SK-N-SH (cell line): ENCODE measurements at regions not wholly inside any gene's neighbourhood (a gene's known extent, or its start where the extent isn't known, plus 50 kb on each side); places are given as distances from the start of the nearest gene placed in this dataset.

Experiments used
- EP300 ChIP-seq, 2 experiments: IDR thresholded peaks; 2 replicates each; pipeline versions ENCODE4 v1.4.0 to v1.6.1; 2012; ENCODE audit warnings: borderline replicate concordance in 1 of 2, low read depth in 1 of 2, low read length in 1 of 2
- GABPA ChIP-seq: IDR thresholded peaks from 2 replicates; pipeline ENCODE4 v1.4.0; 2012; ENCODE audit warnings: low read depth, mild to moderate bottlenecking
- GATA2 ChIP-seq: sonication (generic); formaldehyde crosslinking; IDR thresholded peaks from 2 replicates; pipeline ENCODE4 v1.5.0; 2020; ENCODE audit warnings: mild to moderate bottlenecking, missing genetic modification reagents
- JUND ChIP-seq: IDR thresholded peaks from 2 replicates; pipeline ENCODE4 v1.4.0; 2012
- NRF1 ChIP-seq: IDR thresholded peaks from 2 replicates; pipeline ENCODE4 v1.6.1; 2012; ENCODE audit warnings: low read depth, mild to moderate bottlenecking, low read length
- RCOR1 ChIP-seq: fragments of 150-350 bp; IDR thresholded peaks from 2 replicates; pipeline ENCODE4 v1.6.1; 2017; ENCODE audit warnings: antibody characterized with exemption, low read length
- TF ChIP-seq, protein P1 (sequence below): fragments of 200-600 bp; sonication (generic); IDR thresholded peaks from 2 replicates; pipeline ENCODE4 v1.6.1; 2017; ENCODE audit warnings: antibody characterized with exemption, mild to moderate bottlenecking, moderate library complexity
- TF ChIP-seq, protein P2 (sequence below): IDR thresholded peaks from 2 replicates; pipeline ENCODE4 v1.6.1; 2012; ENCODE audit warnings: mild to moderate bottlenecking, low read depth, low read length, moderate library complexity
- TF ChIP-seq, protein P3 (sequence below): fragments of 150-350 bp; IDR thresholded peaks from 2 replicates; pipeline ENCODE4 v1.6.1; 2017; ENCODE audit warnings: antibody characterized with exemption, low read length, low read depth, borderline replicate concordance
- TF ChIP-seq, protein P4 (sequence below): IDR thresholded peaks from 2 replicates; pipeline ENCODE4 v1.4.0; 2012; ENCODE audit warnings: low read depth, borderline replicate concordance
- TF ChIP-seq, protein P5 (sequence below): fragments of 150-350 bp; IDR thresholded peaks from 2 replicates; pipeline ENCODE4 v1.6.1; 2016; ENCODE audit warnings: mild to moderate bottlenecking, low read depth, low read length

DNA sequence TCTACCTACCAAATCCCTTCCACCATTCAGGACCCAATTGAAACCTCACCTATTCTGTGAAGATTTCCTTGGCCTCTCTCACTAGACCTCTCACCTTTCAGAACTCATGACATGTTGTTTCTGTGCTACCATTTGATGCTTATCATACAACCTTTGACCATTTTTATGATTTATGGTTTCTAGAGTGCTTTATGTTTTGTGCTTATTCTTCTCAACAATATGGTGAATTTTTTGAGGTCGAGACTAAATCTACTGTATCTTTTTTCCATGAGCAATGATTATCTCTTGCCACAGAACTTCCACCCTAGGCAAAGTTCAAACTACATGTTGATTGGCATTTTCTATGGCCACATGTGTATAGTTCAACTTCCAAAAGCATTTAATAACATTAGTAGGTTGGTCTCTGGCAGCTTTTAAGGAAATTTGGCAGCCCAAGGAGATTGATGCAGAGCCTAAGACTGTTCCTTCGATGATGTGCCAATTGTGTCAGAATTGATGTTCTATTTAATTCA, 84.9 kb downstream of the OLIG3 start:
- no peak for TF ChIP-seq GATA2 (CRISPR knock-in tag)
- no peak for TF ChIP-seq RCOR1
- TF ChIP-seq, protein P1, sequence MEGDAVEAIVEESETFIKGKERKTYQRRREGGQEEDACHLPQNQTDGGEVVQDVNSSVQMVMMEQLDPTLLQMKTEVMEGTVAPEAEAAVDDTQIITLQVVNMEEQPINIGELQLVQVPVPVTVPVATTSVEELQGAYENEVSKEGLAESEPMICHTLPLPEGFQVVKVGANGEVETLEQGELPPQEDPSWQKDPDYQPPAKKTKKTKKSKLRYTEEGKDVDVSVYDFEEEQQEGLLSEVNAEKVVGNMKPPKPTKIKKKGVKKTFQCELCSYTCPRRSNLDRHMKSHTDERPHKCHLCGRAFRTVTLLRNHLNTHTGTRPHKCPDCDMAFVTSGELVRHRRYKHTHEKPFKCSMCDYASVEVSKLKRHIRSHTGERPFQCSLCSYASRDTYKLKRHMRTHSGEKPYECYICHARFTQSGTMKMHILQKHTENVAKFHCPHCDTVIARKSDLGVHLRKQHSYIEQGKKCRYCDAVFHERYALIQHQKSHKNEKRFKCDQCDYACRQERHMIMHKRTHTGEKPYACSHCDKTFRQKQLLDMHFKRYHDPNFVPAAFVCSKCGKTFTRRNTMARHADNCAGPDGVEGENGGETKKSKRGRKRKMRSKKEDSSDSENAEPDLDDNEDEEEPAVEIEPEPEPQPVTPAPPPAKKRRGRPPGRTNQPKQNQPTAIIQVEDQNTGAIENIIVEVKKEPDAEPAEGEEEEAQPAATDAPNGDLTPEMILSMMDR: no peak
- TF ChIP-seq, protein P2, sequence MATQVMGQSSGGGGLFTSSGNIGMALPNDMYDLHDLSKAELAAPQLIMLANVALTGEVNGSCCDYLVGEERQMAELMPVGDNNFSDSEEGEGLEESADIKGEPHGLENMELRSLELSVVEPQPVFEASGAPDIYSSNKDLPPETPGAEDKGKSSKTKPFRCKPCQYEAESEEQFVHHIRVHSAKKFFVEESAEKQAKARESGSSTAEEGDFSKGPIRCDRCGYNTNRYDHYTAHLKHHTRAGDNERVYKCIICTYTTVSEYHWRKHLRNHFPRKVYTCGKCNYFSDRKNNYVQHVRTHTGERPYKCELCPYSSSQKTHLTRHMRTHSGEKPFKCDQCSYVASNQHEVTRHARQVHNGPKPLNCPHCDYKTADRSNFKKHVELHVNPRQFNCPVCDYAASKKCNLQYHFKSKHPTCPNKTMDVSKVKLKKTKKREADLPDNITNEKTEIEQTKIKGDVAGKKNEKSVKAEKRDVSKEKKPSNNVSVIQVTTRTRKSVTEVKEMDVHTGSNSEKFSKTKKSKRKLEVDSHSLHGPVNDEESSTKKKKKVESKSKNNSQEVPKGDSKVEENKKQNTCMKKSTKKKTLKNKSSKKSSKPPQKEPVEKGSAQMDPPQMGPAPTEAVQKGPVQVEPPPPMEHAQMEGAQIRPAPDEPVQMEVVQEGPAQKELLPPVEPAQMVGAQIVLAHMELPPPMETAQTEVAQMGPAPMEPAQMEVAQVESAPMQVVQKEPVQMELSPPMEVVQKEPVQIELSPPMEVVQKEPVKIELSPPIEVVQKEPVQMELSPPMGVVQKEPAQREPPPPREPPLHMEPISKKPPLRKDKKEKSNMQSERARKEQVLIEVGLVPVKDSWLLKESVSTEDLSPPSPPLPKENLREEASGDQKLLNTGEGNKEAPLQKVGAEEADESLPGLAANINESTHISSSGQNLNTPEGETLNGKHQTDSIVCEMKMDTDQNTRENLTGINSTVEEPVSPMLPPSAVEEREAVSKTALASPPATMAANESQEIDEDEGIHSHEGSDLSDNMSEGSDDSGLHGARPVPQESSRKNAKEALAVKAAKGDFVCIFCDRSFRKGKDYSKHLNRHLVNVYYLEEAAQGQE: no peak
- TF ChIP-seq, protein P3, sequence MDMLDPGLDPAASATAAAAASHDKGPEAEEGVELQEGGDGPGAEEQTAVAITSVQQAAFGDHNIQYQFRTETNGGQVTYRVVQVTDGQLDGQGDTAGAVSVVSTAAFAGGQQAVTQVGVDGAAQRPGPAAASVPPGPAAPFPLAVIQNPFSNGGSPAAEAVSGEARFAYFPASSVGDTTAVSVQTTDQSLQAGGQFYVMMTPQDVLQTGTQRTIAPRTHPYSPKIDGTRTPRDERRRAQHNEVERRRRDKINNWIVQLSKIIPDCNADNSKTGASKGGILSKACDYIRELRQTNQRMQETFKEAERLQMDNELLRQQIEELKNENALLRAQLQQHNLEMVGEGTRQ: no peak
- TF ChIP-seq, protein P4, sequence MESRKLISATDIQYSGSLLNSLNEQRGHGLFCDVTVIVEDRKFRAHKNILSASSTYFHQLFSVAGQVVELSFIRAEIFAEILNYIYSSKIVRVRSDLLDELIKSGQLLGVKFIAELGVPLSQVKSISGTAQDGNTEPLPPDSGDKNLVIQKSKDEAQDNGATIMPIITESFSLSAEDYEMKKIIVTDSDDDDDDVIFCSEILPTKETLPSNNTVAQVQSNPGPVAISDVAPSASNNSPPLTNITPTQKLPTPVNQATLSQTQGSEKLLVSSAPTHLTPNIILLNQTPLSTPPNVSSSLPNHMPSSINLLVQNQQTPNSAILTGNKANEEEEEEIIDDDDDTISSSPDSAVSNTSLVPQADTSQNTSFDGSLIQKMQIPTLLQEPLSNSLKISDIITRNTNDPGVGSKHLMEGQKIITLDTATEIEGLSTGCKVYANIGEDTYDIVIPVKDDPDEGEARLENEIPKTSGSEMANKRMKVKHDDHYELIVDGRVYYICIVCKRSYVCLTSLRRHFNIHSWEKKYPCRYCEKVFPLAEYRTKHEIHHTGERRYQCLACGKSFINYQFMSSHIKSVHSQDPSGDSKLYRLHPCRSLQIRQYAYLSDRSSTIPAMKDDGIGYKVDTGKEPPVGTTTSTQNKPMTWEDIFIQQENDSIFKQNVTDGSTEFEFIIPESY: no peak
- no peak for TF ChIP-seq JUND
- no peak for TF ChIP-seq GABPA
- TF ChIP-seq NRF1: no peak
- TF ChIP-seq, protein P5, sequence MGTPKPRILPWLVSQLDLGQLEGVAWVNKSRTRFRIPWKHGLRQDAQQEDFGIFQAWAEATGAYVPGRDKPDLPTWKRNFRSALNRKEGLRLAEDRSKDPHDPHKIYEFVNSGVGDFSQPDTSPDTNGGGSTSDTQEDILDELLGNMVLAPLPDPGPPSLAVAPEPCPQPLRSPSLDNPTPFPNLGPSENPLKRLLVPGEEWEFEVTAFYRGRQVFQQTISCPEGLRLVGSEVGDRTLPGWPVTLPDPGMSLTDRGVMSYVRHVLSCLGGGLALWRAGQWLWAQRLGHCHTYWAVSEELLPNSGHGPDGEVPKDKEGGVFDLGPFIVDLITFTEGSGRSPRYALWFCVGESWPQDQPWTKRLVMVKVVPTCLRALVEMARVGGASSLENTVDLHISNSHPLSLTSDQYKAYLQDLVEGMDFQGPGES: no peak
- no peak for TF ChIP-seq EP300 (IDR thresholded peaks at IDR 0.05; ENCODE audit: borderline replicate concordance in 1 of 2, low read depth in 1 of 2, low read length in 1 of 2)
